Calu3 (cell line): ENCODE measurements at regions not wholly inside any gene's neighbourhood (a gene's known extent, or its start where the extent isn't known, plus 50 kb on each side); places are given as distances from the start of the nearest gene placed in this dataset.

ENCODE experiments used
- BruUV-seq: library from RNA; stranded (reverse); fragments of 400-500 nt; replicated peaks from 2 replicates; lab custom pipeline; 2021; lab: Mats Ljungman, UMichigan
- CTCF ChIA-PET: fragments of 300-600 bp; sonication (Branson Sonifier 250); formaldehyde crosslinking; loops from one replicate; lab custom pipeline; 2022; ENCODE audit warnings: antibody characterized with exemption; lab: Charles Lee
- DNase-seq: peaks from one replicate; pipeline ENCODE4 v3.0.0; 2022
- H3K27ac Mint-ChIP-seq: one replicate; pipeline ENCODE4 v1.8.0; 2022; ENCODE audit warnings: mixed read lengths; ENCODE audit not compliant: unreplicated experiment
- H3K27me3 Mint-ChIP-seq: one replicate; pipeline ENCODE4 v1.8.0; 2022; ENCODE audit warnings: mixed read lengths; ENCODE audit not compliant: unreplicated experiment
- H3K36me3 Mint-ChIP-seq: one replicate; pipeline ENCODE4 v1.8.0; 2022; ENCODE audit warnings: mild to moderate bottlenecking, moderate library complexity, mixed read lengths; ENCODE audit not compliant: insufficient read depth, unreplicated experiment
- H3K4me1 Mint-ChIP-seq: one replicate; pipeline ENCODE4 v1.8.0; 2022; ENCODE audit warnings: mild to moderate bottlenecking, low read depth, mixed read lengths; ENCODE audit not compliant: unreplicated experiment
- H3K4me3 Mint-ChIP-seq: one replicate; pipeline ENCODE4 v1.8.0; 2022; ENCODE audit warnings: mild to moderate bottlenecking, low read depth, moderate library complexity, mixed read lengths; ENCODE audit not compliant: unreplicated experiment
- H3K9me3 Mint-ChIP-seq: one replicate; pipeline ENCODE4 v1.8.0; 2022; ENCODE audit warnings: low read depth, mixed read lengths; ENCODE audit not compliant: unreplicated experiment
- intact Hi-C: fragments of 100-400 bp; cut with micrococcal nuclease; formaldehyde crosslinking; loops from one replicate; pipeline ENCODE4 v1.10.0; 2022; ENCODE audit not compliant: unreplicated experiment
- TF ChIP-seq, protein P1 (sequence below): fragments of 200-600 bp; IDR thresholded peaks from one replicate; pipeline ENCODE4 v1.8.0; 2022; ENCODE audit warnings: antibody characterized with exemption; ENCODE audit not compliant: unreplicated experiment

DNA sequence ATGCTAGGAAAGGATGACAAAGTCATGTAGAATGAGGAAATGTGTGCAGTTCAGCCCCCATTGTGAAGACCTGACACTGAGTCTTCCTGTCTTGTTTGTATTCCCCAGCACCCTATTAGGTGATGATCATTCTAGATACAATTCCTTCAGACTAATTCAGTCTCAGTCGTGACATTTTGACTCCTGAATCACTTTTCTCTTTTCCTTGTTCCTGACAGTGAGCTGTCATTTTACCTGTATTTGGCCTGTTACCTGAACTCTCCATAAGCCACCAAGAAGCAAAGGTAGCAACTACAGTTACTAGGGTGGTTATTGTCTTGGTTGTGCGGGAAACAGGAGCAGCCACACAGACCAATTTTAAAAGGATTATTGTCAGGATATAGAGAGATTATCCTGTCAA, 111.4 kb upstream of the TAC1 start:
- intact Hi-C loops = no loop called here
- Mint-ChIP-seq H3K36me3 (no peaks in the 10 kb centered on the region), H3K27me3 (peaks cover 41% of the 10 kb centered on the region), H3K27ac (no peak overlapping the region), H3K4me3 (no peak overlapping the region), H3K9me3 (peaks cover 3% of the 10 kb centered on the region), H3K4me1 (no peaks in the 10 kb centered on the region)
- no peak for DNase-seq
- no TSS peak for BruUV-seq
- CTCF ChIA-PET = no interaction called here
- TF ChIP-seq, protein P1, sequence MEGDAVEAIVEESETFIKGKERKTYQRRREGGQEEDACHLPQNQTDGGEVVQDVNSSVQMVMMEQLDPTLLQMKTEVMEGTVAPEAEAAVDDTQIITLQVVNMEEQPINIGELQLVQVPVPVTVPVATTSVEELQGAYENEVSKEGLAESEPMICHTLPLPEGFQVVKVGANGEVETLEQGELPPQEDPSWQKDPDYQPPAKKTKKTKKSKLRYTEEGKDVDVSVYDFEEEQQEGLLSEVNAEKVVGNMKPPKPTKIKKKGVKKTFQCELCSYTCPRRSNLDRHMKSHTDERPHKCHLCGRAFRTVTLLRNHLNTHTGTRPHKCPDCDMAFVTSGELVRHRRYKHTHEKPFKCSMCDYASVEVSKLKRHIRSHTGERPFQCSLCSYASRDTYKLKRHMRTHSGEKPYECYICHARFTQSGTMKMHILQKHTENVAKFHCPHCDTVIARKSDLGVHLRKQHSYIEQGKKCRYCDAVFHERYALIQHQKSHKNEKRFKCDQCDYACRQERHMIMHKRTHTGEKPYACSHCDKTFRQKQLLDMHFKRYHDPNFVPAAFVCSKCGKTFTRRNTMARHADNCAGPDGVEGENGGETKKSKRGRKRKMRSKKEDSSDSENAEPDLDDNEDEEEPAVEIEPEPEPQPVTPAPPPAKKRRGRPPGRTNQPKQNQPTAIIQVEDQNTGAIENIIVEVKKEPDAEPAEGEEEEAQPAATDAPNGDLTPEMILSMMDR = no peak

DNA sequence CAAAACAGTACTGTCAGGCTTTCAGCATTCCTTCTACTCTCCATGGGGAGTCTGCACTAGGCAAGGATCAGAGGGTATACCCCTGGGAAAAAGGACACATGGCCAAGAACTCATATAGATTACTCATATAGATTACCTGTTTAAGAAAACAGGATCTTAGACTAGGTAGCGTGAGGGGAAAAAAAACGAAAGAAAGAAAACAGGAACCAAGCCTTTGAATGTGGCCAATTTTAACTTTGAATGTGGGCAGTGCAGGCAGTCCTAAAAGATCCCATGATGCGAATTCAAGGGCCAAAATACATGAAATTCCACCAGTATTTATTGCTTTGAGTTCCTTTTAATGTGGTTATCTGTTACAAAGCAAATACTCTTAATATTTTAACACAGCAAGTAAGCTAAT, 108.6 kb upstream of the TAC1 start:
- intact Hi-C loops = no loop called here
- no TSS peak for BruUV-seq
- CTCF ChIA-PET = no interaction called here

DNA sequence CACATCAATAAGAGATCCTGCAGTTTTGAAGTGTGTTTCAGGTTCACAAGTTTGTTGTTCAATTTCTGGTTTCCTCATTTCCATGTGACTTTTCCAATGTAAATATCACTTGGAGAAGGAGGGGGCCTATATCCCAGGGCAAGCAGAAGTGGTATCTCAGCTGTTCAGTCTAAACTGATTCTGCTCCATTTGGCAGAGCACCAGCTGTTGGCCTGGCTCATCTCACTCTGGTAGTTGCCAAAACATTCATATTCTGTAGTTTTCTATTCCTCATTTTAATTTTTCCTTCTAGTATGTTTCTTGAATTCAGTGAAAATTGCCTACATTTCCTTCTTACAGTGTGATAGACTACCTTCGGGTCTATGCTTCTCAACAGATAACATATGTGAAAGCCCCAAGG, 101.8 kb upstream of the TAC1 start:
- DNase-seq = no peak
- CTCF ChIA-PET = no interaction called here
- BruUV-seq = no TSS peak
- Mint-ChIP-seq H3K36me3 (no peaks in the 10 kb centered on the region), H3K4me3 (no peak overlapping the region), H3K9me3 (peaks cover 3% of the 10 kb centered on the region), H3K27ac (no peak overlapping the region), H3K4me1 (no peaks in the 10 kb centered on the region), H3K27me3 (peaks cover 33% of the 10 kb centered on the region)
- intact Hi-C loops = no loop called here
- TF ChIP-seq, protein P1 = no peak

More for the DNA sequence above, 108.6 kb upstream of the TAC1 start:
- H3K4me3 Mint-ChIP-seq = no peak overlapping the region
- DNase-seq = no peak
- H3K27ac Mint-ChIP-seq = no peak overlapping the region
- H3K9me3 Mint-ChIP-seq = peaks cover 3% of the 10 kb centered on the region
- TF ChIP-seq, protein P1 = no peak
- no peaks in the 10 kb centered on the region for H3K4me1 Mint-ChIP-seq
- H3K27me3 Mint-ChIP-seq = peaks cover 67% of the 10 kb centered on the region
- no peaks in the 10 kb centered on the region for H3K36me3 Mint-ChIP-seq

DNA sequence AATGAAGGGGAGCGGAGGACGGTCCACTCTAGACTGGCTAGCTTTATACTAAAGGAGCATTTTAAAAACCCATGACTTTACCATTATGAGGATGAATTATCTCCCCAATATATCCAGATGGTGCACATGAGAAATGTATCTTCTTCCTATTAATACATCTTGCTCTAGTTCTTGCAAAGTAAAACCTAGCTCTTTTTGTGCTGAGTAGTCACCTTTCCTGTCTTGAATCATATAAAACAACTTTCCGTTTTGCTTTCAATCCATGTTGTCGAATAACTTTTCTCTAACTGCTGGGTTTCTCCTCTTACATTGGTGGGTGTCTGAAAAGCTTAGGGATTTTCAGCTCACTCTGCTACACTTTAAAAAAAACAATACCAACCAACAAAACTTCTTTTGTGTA, 96.3 kb upstream of the TAC1 start:
- intact Hi-C loops = no loop called here
- Mint-ChIP-seq H3K27me3 (no peaks in the 10 kb centered on the region), H3K9me3 (no peaks in the 10 kb centered on the region), H3K36me3 (no peaks in the 10 kb centered on the region), H3K4me3 (no peak overlapping the region), H3K27ac (no peak overlapping the region), H3K4me1 (no peaks in the 10 kb centered on the region)
- TF ChIP-seq, protein P1 = no peak
- BruUV-seq = no TSS peak
- DNase-seq = no peak
- CTCF ChIA-PET = no interaction called here

DNA sequence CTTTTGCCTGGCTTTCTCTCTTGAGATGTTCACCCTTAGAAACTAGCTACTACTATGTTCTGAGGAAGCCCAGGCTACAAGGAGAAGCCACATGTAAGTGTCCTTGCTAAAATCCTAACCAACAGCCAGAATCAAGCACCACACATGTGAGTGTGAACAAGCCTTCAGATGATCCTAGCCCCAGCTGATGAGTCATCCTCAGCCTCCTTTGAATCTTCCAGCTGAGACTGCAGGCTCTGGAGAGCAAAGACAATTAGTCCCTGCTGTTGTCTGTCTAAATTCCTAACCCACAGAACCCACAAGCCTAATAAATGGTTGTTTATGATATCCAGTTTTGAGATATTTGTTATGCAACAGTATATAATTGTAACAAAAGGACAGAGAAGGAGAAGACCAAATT, 92.8 kb upstream of the TAC1 start:
- TF ChIP-seq, protein P1 = no peak
- no TSS peak for BruUV-seq

More for the DNA sequence above, 92.8 kb upstream of the TAC1 start:
- intact Hi-C loops = no loop called here
- no peak overlapping the region for H3K4me3 Mint-ChIP-seq
- no peaks in the 10 kb centered on the region for H3K36me3 Mint-ChIP-seq
- no peak overlapping the region for H3K27ac Mint-ChIP-seq
- CTCF ChIA-PET = no interaction called here
- DNase-seq = no peak
- H3K27me3 Mint-ChIP-seq = peaks cover 7% of the 10 kb centered on the region
- H3K4me1 Mint-ChIP-seq = no peaks in the 10 kb centered on the region
- no peaks in the 10 kb centered on the region for H3K9me3 Mint-ChIP-seq
